SK-N-SH treated with all-trans-retinoic acid at 6 μM for 48 hours (cell line): ENCODE measurements at regions not wholly inside any gene's neighbourhood (a gene's known extent, or its start where the extent isn't known, plus 50 kb on each side); places are given as distances from the start of the nearest gene placed in this dataset.
"Not testable (repeated sequence)": the region's sequence is repeated elsewhere in the genome, so short reads cannot be mapped to it uniquely, and the experiment has no call there.

ENCODE experiments used
- ATAC-seq: fragments of 200-7000 bp; cut with Tn5 transposase; 3 replicates; pipeline ENCODE4 v1.9.1; 2020; ENCODE audit warnings: mild to moderate bottlenecking, moderate library complexity
- ARNTL ChIP-seq: fragments of 450-650 bp; formaldehyde crosslinking; IDR thresholded peaks from 2 replicates; pipeline ENCODE4 v1.5.0; 2020; ENCODE audit warnings: low read depth, mild to moderate bottlenecking, moderate library complexity, borderline replicate concordance
- BACH2 ChIP-seq: fragments of 250-450 bp; sonication (Bioruptor Pico); IDR thresholded peaks from 2 replicates; pipeline ENCODE4 v1.9.0; 2021; ENCODE audit warnings: mild to moderate bottlenecking, borderline replicate concordance
- ESRRG ChIP-seq: fragments of 250-450 bp; sonication (Bioruptor Pico); IDR thresholded peaks from 2 replicates; pipeline ENCODE4 v1.6.1; 2021; ENCODE audit warnings: mild to moderate bottlenecking
- GLIS3 ChIP-seq: fragments of 250-450 bp; sonication (Bioruptor Pico); IDR thresholded peaks from 2 replicates; pipeline ENCODE4 v1.5.0; 2020; ENCODE audit warnings: mild to moderate bottlenecking, moderate library complexity
- ISL1 ChIP-seq: fragments of 250-450 bp; sonication (Bioruptor Pico); IDR thresholded peaks from 2 replicates; pipeline ENCODE4 v2.1.2; 2022; ENCODE audit warnings: mild to moderate bottlenecking, moderate library complexity
- OSR1 ChIP-seq: fragments of 250-450 bp; sonication (Bioruptor Pico); IDR thresholded peaks from 2 replicates; pipeline ENCODE4 v1.8.0; 2022; ENCODE audit warnings: moderate library complexity, mild to moderate bottlenecking, inconsistent platforms
- PPARA ChIP-seq: fragments of 250-450 bp; sonication (Bioruptor Pico); IDR thresholded peaks from 2 replicates; pipeline ENCODE4 v1.5.0; 2020; ENCODE audit warnings: mild to moderate bottlenecking, borderline replicate concordance
- RARB ChIP-seq: fragments of 250-450 bp; sonication (Bioruptor Pico); IDR thresholded peaks from 2 replicates; pipeline ENCODE4 v1.8.0; 2021; ENCODE audit warnings: mild to moderate bottlenecking, moderate library complexity
- SNAI2 ChIP-seq: fragments of 250-450 bp; sonication (Bioruptor Pico); IDR thresholded peaks from 2 replicates; pipeline ENCODE4 v1.5.0; 2020; ENCODE audit warnings: mild to moderate bottlenecking, moderate library complexity
- TCF4 ChIP-seq: fragments of 250-450 bp; sonication (Bioruptor Pico); IDR thresholded peaks from 2 replicates; pipeline ENCODE4 v1.8.0; 2021; ENCODE audit warnings: mild to moderate bottlenecking, moderate library complexity, borderline replicate concordance
- TOX ChIP-seq: fragments of 250-450 bp; sonication (Bioruptor Pico); IDR thresholded peaks from 2 replicates; pipeline ENCODE4 v1.8.0; 2021; ENCODE audit warnings: mild to moderate bottlenecking, moderate library complexity, borderline replicate concordance
- ZFP3 ChIP-seq: fragments of 250-450 bp; sonication (Bioruptor Pico); IDR thresholded peaks from 2 replicates; pipeline ENCODE4 v1.5.0; 2020; ENCODE audit warnings: mild to moderate bottlenecking, moderate library complexity
- ZFP30 ChIP-seq: fragments of 450-650 bp; formaldehyde crosslinking; IDR thresholded peaks from 2 replicates; pipeline ENCODE4 v1.5.0; 2022; ENCODE audit warnings: mild to moderate bottlenecking, moderate library complexity
- ZNF565 ChIP-seq: fragments of 450-650 bp; formaldehyde crosslinking; conservative IDR thresholded peaks from 2 replicates; pipeline ENCODE4 v1.5.0; 2020; ENCODE audit warnings: low read depth, mild to moderate bottlenecking, moderate library complexity
- ZNF70 ChIP-seq: fragments of 450-650 bp; formaldehyde crosslinking; IDR thresholded peaks from 2 replicates; pipeline ENCODE4 v1.5.0; 2020; ENCODE audit warnings: mild to moderate bottlenecking, moderate library complexity
- ZNF8 ChIP-seq: fragments of 450-650 bp; formaldehyde crosslinking; IDR thresholded peaks from 2 replicates; pipeline ENCODE4 v1.5.0; 2020; ENCODE audit warnings: mild to moderate bottlenecking, moderate library complexity
- TF ChIP-seq, protein P1 (sequence below): fragments of 250-450 bp; sonication (Bioruptor Pico); IDR thresholded peaks from 2 replicates; pipeline ENCODE4 v1.5.1; 2021; ENCODE audit warnings: mild to moderate bottlenecking, moderate library complexity
- TF ChIP-seq, protein P2 (sequence below): fragments of 250-450 bp; sonication (Bioruptor Pico); IDR thresholded peaks from 2 replicates; pipeline ENCODE4 v1.8.0; 2021; ENCODE audit warnings: low read depth, mild to moderate bottlenecking, moderate library complexity, borderline replicate concordance
- TF ChIP-seq, protein P3 (sequence below): fragments of 250-450 bp; sonication (Bioruptor Pico); IDR thresholded peaks from 2 replicates; pipeline ENCODE4 v1.5.0; 2020; ENCODE audit warnings: mild to moderate bottlenecking, moderate library complexity
- TF ChIP-seq, protein P4 (sequence below): fragments of 250-450 bp; sonication (Bioruptor Pico); IDR thresholded peaks from 2 replicates; pipeline ENCODE4 v1.8.0; 2020; ENCODE audit warnings: mild to moderate bottlenecking, moderate library complexity, borderline replicate concordance
- TF ChIP-seq, protein P5 (sequence below): fragments of 250-450 bp; sonication (Bioruptor Pico); IDR thresholded peaks from 2 replicates; pipeline ENCODE4 v1.5.1; 2020; ENCODE audit warnings: low read depth, mild to moderate bottlenecking, moderate library complexity

DNA sequence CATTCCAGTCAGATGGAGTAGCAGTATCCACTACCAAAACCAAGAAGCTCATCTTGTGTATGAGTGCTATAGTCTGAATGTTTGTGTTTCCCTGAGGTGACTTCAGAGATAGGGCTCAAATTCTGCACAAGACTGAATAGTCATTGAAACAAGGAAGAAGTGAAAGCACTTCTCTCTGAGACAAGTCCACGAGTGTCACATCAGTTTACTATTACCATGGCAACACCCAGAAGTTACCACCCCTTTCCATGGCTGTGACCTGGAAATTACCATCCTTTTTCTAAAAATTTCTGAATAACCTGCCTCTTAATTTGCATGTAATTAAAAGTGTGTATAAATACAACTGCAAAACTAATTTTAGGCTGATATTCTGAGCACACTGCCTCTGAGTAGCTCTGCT is 682.1 kb upstream of the ADGRB3 start:
- ATAC-seq, result no peak
- TF ChIP-seq ARNTL (CRISPR knock-in tag) (no peak), ISL1 (no peak), SNAI2 (CRISPR knock-in tag) (no peak), ZFP30 (CRISPR knock-in tag) (no peak), ZFP3 (CRISPR knock-in tag) (no peak)
- TF ChIP-seq, protein P1, sequence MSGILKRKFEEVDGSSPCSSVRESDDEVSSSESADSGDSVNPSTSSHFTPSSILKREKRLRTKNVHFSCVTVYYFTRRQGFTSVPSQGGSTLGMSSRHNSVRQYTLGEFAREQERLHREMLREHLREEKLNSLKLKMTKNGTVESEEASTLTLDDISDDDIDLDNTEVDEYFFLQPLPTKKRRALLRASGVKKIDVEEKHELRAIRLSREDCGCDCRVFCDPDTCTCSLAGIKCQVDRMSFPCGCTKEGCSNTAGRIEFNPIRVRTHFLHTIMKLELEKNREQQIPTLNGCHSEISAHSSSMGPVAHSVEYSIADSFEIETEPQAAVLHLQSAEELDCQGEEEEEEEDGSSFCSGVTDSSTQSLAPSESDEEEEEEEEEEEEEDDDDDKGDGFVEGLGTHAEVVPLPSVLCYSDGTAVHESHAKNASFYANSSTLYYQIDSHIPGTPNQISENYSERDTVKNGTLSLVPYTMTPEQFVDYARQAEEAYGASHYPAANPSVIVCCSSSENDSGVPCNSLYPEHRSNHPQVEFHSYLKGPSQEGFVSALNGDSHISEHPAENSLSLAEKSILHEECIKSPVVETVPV (CRISPR knock-in tag), result no peak

DNA sequence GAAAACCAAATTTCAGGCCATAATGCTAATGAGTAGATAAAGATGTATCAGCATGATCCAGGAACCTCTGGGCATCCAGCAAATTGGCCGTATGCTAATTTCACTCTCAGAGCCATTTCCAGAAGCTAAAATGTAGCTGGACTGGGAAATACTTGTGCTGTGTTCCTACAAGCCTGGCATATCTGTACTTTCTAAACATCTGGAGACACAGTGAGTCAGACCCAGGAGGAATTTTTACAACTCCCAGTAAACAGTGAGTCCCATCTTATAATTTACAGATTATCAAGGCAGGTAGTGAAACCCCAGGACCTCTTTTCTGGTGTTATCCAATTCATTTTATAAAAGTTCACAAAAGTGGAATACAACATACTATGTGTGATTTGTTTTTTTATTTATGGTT is 683.0 kb upstream of the ADGRB3 start:
- ATAC-seq, result no peak
- TF ChIP-seq ARNTL (CRISPR knock-in tag), result no peak
- no peak for TF ChIP-seq GLIS3 (CRISPR knock-in tag)
- TF ChIP-seq, protein P1 (CRISPR knock-in tag), result no peak
- no peak for TF ChIP-seq ZNF8 (CRISPR knock-in tag)
- TF ChIP-seq, protein P2, sequence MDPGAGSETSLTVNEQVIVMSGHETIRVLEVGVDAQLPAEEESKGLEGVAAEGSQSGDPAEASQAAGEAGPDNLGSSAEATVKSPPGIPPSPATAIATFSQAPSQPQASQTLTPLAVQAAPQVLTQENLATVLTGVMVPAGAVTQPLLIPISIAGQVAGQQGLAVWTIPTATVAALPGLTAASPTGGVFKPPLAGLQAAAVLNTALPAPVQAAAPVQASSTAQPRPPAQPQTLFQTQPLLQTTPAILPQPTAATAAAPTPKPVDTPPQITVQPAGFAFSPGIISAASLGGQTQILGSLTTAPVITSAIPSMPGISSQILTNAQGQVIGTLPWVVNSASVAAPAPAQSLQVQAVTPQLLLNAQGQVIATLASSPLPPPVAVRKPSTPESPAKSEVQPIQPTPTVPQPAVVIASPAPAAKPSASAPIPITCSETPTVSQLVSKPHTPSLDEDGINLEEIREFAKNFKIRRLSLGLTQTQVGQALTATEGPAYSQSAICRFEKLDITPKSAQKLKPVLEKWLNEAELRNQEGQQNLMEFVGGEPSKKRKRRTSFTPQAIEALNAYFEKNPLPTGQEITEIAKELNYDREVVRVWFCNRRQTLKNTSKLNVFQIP, result no peak
- TF ChIP-seq ZNF70 (CRISPR knock-in tag), result no peak
- no peak for TF ChIP-seq ZFP3 (CRISPR knock-in tag)
- no peak for TF ChIP-seq ZNF565 (CRISPR knock-in tag)
- TF ChIP-seq, protein P3, sequence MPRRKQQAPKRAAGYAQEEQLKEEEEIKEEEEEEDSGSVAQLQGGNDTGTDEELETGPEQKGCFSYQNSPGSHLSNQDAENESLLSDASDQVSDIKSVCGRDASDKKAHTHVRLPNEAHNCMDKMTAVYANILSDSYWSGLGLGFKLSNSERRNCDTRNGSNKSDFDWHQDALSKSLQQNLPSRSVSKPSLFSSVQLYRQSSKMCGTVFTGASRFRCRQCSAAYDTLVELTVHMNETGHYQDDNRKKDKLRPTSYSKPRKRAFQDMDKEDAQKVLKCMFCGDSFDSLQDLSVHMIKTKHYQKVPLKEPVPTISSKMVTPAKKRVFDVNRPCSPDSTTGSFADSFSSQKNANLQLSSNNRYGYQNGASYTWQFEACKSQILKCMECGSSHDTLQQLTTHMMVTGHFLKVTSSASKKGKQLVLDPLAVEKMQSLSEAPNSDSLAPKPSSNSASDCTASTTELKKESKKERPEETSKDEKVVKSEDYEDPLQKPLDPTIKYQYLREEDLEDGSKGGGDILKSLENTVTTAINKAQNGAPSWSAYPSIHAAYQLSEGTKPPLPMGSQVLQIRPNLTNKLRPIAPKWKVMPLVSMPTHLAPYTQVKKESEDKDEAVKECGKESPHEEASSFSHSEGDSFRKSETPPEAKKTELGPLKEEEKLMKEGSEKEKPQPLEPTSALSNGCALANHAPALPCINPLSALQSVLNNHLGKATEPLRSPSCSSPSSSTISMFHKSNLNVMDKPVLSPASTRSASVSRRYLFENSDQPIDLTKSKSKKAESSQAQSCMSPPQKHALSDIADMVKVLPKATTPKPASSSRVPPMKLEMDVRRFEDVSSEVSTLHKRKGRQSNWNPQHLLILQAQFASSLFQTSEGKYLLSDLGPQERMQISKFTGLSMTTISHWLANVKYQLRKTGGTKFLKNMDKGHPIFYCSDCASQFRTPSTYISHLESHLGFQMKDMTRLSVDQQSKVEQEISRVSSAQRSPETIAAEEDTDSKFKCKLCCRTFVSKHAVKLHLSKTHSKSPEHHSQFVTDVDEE, result no peak
- TF ChIP-seq TOX, result no peak
- TF ChIP-seq TCF4 (CRISPR knock-in tag), result no peak
- no peak for TF ChIP-seq ESRRG (CRISPR knock-in tag)
- TF ChIP-seq, protein P4, sequence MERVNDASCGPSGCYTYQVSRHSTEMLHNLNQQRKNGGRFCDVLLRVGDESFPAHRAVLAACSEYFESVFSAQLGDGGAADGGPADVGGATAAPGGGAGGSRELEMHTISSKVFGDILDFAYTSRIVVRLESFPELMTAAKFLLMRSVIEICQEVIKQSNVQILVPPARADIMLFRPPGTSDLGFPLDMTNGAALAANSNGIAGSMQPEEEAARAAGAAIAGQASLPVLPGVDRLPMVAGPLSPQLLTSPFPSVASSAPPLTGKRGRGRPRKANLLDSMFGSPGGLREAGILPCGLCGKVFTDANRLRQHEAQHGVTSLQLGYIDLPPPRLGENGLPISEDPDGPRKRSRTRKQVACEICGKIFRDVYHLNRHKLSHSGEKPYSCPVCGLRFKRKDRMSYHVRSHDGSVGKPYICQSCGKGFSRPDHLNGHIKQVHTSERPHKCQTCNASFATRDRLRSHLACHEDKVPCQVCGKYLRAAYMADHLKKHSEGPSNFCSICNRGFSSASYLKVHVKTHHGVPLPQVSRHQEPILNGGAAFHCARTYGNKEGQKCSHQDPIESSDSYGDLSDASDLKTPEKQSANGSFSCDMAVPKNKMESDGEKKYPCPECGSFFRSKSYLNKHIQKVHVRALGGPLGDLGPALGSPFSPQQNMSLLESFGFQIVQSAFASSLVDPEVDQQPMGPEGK (CRISPR knock-in tag), result no peak
- no peak for TF ChIP-seq OSR1 (CRISPR knock-in tag)
- no peak for TF ChIP-seq ISL1
- TF ChIP-seq PPARA (CRISPR knock-in tag), result no peak
- TF ChIP-seq RARB (CRISPR knock-in tag), result no peak
- TF ChIP-seq ZFP30 (CRISPR knock-in tag), result no peak
- TF ChIP-seq SNAI2 (CRISPR knock-in tag), result no peak
- no peak for TF ChIP-seq BACH2 (CRISPR knock-in tag)

DNA sequence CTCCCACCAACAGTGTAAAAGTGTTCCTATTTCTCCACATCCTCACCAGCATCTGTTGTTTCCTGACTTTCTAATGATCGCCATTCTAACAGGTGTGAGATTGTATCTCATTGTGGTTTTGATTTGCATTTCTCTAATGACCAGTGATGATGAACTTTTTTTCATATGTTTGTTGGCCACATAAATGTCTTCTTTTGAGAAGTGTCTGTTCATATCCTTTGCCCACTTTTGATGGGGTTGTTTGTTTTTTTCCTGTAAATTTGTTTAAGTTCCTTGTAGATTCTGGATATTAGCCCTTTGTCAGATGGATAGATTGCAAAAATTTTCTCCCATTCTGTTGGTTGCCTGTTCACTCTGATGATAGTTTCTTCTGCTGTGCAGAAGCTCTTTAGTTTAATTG is 687.3 kb upstream of the ADGRB3 start:
- ATAC-seq, result not testable (repeated sequence)

DNA sequence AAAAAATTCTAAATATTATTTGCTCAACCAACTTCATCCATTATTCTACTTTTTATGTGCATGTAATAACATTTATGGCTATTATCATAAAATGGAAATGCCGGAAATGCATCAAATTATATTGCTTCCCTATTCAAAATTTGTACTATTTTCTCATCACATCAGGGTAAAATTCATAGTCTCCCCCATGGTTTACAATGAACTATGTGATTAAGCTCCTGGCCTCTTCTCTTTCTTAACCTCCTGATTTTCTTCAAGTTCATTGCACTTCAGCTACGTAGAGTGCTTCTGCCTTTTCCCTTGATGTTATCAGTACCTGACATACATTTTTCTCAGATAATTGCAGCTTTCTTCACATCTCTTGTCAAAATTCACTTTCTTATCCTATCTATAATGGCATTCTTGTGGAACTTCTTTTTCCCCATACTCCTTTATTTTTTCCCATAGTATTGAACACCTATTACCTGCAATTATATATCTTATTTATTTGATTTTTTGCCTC is 699.1 kb upstream of the ADGRB3 start:
- ATAC-seq, result no peak
- no peak for TF ChIP-seq ESRRG (CRISPR knock-in tag)
- no peak for TF ChIP-seq GLIS3 (CRISPR knock-in tag)
- TF ChIP-seq, protein P2, result no peak
- TF ChIP-seq, protein P4 (CRISPR knock-in tag), result no peak
- TF ChIP-seq, protein P5, sequence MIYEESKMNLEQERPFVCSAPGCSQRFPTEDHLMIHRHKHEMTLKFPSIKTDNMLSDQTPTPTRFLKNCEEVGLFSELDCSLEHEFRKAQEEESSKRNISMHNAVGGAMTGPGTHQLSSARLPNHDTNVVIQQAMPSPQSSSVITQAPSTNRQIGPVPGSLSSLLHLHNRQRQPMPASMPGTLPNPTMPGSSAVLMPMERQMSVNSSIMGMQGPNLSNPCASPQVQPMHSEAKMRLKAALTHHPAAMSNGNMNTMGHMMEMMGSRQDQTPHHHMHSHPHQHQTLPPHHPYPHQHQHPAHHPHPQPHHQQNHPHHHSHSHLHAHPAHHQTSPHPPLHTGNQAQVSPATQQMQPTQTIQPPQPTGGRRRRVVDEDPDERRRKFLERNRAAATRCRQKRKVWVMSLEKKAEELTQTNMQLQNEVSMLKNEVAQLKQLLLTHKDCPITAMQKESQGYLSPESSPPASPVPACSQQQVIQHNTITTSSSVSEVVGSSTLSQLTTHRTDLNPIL (CRISPR knock-in tag), result no peak
